T-helper 1 cell treated with Interleukin-12 subunit alpha and Interleukin-12 subunit beta and Interleukin-4 antibody, amounts not matched to agents 30 μg/mL and 1 μg/mL, for 36 hours (primary cell): ENCODE measurements at regions not wholly inside any gene's neighbourhood (a gene's known extent, or its start where the extent isn't known, plus 50 kb on each side); places are given as distances from the start of the nearest gene placed in this dataset.

ENCODE experiments used
- H3K27ac Mint-ChIP-seq: one replicate; pipeline ENCODE4 v1.8.0; 2021; ENCODE audit warnings: mild to moderate bottlenecking, mixed read lengths
- H3K27me3 Mint-ChIP-seq: one replicate; pipeline ENCODE4 v1.8.0; 2021; ENCODE audit warnings: low read depth, mixed read lengths
- H3K36me3 Mint-ChIP-seq: one replicate; pipeline ENCODE4 v1.8.0; 2021; ENCODE audit warnings: low read depth, mixed read lengths
- H3K4me1 Mint-ChIP-seq: one replicate; pipeline ENCODE4 v1.8.0; 2021; ENCODE audit warnings: low read depth, mixed read lengths
- H3K4me3 Mint-ChIP-seq: one replicate; pipeline ENCODE4 v1.8.0; 2021; ENCODE audit warnings: mild to moderate bottlenecking, moderate library complexity, mixed read lengths
- H3K9me3 Mint-ChIP-seq: one replicate; pipeline ENCODE4 v1.8.0; 2021; ENCODE audit warnings: mixed read lengths

- H3K36me3 Mint-ChIP-seq = no peaks in the 10 kb centered on the region
- H3K4me1 Mint-ChIP-seq = no peaks in the 10 kb centered on the region
- H3K27ac Mint-ChIP-seq = no peak overlapping the region
- H3K9me3 Mint-ChIP-seq = peaks cover 16% of the 10 kb centered on the region
- no peaks in the 10 kb centered on the region for H3K27me3 Mint-ChIP-seq
- no peak overlapping the region for H3K4me3 Mint-ChIP-seq
Observed at GRCh38 chr2:81739966-81740365, 1435.4 kb upstream of the LRRTM1 start.

GRCh38 chr2:81734981-81735380, 1430.4 kb upstream of the LRRTM1 start:
- H3K27ac Mint-ChIP-seq = no peak overlapping the region
- no peaks in the 10 kb centered on the region for H3K36me3 Mint-ChIP-seq
- H3K9me3 Mint-ChIP-seq = peaks cover under 1% of the 10 kb centered on the region
- no peak overlapping the region for H3K4me3 Mint-ChIP-seq
- no peaks in the 10 kb centered on the region for H3K4me1 Mint-ChIP-seq
- H3K27me3 Mint-ChIP-seq = no peaks in the 10 kb centered on the region

- Mint-ChIP-seq H3K27me3 (no peaks in the 10 kb centered on the region), H3K9me3 (peaks cover 31% of the 10 kb centered on the region), H3K4me1 (no peaks in the 10 kb centered on the region), H3K36me3 (no peaks in the 10 kb centered on the region), H3K4me3 (no peak overlapping the region), H3K27ac (no peak overlapping the region)
Observed at GRCh38 chr2:81714817-81715216, 1410.3 kb upstream of the LRRTM1 start.

- Mint-ChIP-seq H3K36me3 (no peaks in the 10 kb centered on the region), H3K4me3 (no peak overlapping the region), H3K9me3 (peaks cover 16% of the 10 kb centered on the region)
Observed at GRCh38 chr2:81706856-81707255, 1402.3 kb upstream of the LRRTM1 start.

GRCh38 chr2:81703831-81704230, 1399.3 kb upstream of the LRRTM1 start:
- H3K4me1 Mint-ChIP-seq = no peaks in the 10 kb centered on the region
- no peak overlapping the region for H3K27ac Mint-ChIP-seq
- H3K27me3 Mint-ChIP-seq = no peaks in the 10 kb centered on the region
- no peak overlapping the region for H3K4me3 Mint-ChIP-seq
- H3K9me3 Mint-ChIP-seq = peaks cover 5% of the 10 kb centered on the region
- no peaks in the 10 kb centered on the region for H3K36me3 Mint-ChIP-seq

More at GRCh38 chr2:81706856-81707255, 1402.3 kb upstream of the LRRTM1 start:
- no peaks in the 10 kb centered on the region for H3K4me1 Mint-ChIP-seq
- H3K27me3 Mint-ChIP-seq = no peaks in the 10 kb centered on the region
- H3K27ac Mint-ChIP-seq = no peak overlapping the region

- Mint-ChIP-seq H3K9me3 (peaks cover 14% of the 10 kb centered on the region), H3K27me3 (no peaks in the 10 kb centered on the region), H3K36me3 (no peaks in the 10 kb centered on the region), H3K4me1 (no peaks in the 10 kb centered on the region), H3K4me3 (no peak overlapping the region), H3K27ac (no peak overlapping the region)
Observed at GRCh38 chr2:81692566-81692965, 1388.0 kb upstream of the LRRTM1 start.

- Mint-ChIP-seq H3K27ac (no peak overlapping the region), H3K36me3 (no peaks in the 10 kb centered on the region)
Observed at GRCh38 chr2:81675641-81676040, 1371.1 kb upstream of the LRRTM1 start.

GRCh38 chr2:81672923-81673322, 1368.4 kb upstream of the LRRTM1 start:
- Mint-ChIP-seq H3K4me3 (no peak overlapping the region), H3K27ac (no peak overlapping the region), H3K36me3 (no peaks in the 10 kb centered on the region), H3K9me3 (no peaks in the 10 kb centered on the region), H3K4me1 (no peaks in the 10 kb centered on the region), H3K27me3 (no peaks in the 10 kb centered on the region)

More at GRCh38 chr2:81675641-81676040, 1371.1 kb upstream of the LRRTM1 start:
- H3K27me3 Mint-ChIP-seq = no peaks in the 10 kb centered on the region
- H3K4me1 Mint-ChIP-seq = no peaks in the 10 kb centered on the region
- peaks cover 5% of the 10 kb centered on the region for H3K9me3 Mint-ChIP-seq
- H3K4me3 Mint-ChIP-seq = no peak overlapping the region

GRCh38 chr2:81672516-81672915, 1368.0 kb upstream of the LRRTM1 start:
- no peak overlapping the region for H3K4me3 Mint-ChIP-seq
- no peak overlapping the region for H3K27ac Mint-ChIP-seq
- H3K36me3 Mint-ChIP-seq = no peaks in the 10 kb centered on the region
- H3K9me3 Mint-ChIP-seq = no peaks in the 10 kb centered on the region
- H3K27me3 Mint-ChIP-seq = no peaks in the 10 kb centered on the region
- H3K4me1 Mint-ChIP-seq = no peaks in the 10 kb centered on the region

- Mint-ChIP-seq H3K27ac (no peak overlapping the region), H3K4me3 (no peak overlapping the region), H3K9me3 (no peaks in the 10 kb centered on the region), H3K36me3 (no peaks in the 10 kb centered on the region), H3K4me1 (no peaks in the 10 kb centered on the region), H3K27me3 (no peaks in the 10 kb centered on the region)
Observed at GRCh38 chr2:81670885-81671284, 1366.3 kb upstream of the LRRTM1 start.

- Mint-ChIP-seq H3K4me3 (no peak overlapping the region), H3K27ac (no peak overlapping the region), H3K36me3 (no peaks in the 10 kb centered on the region), H3K9me3 (peaks cover 35% of the 10 kb centered on the region), H3K4me1 (no peaks in the 10 kb centered on the region), H3K27me3 (no peaks in the 10 kb centered on the region)
Observed at GRCh38 chr2:81661081-81661480, 1356.5 kb upstream of the LRRTM1 start.

- peaks cover 31% of the 10 kb centered on the region for H3K9me3 Mint-ChIP-seq
- no peaks in the 10 kb centered on the region for H3K27me3 Mint-ChIP-seq
- H3K4me1 Mint-ChIP-seq = no peaks in the 10 kb centered on the region
- no peak overlapping the region for H3K4me3 Mint-ChIP-seq
- H3K27ac Mint-ChIP-seq = no peak overlapping the region
- H3K36me3 Mint-ChIP-seq = no peaks in the 10 kb centered on the region
Observed at GRCh38 chr2:81658227-81658626, 1353.7 kb upstream of the LRRTM1 start.

GRCh38 chr2:81650048-81650971, 1345.8 kb upstream of the LRRTM1 start:
- Mint-ChIP-seq H3K27me3 (no peaks in the 10 kb centered on the region), H3K9me3 (peaks cover 37% of the 10 kb centered on the region), H3K4me3 (no peak overlapping the region), H3K27ac (no peak overlapping the region), H3K36me3 (no peaks in the 10 kb centered on the region), H3K4me1 (no peaks in the 10 kb centered on the region)

- Mint-ChIP-seq H3K4me1 (no peaks in the 10 kb centered on the region), H3K27me3 (no peaks in the 10 kb centered on the region), H3K27ac (no peak overlapping the region), H3K9me3 (peaks cover 37% of the 10 kb centered on the region), H3K36me3 (no peaks in the 10 kb centered on the region), H3K4me3 (no peak overlapping the region)
Observed at GRCh38 chr2:81648806-81649205, 1344.3 kb upstream of the LRRTM1 start.

GRCh38 chr2:81648370-81648769, 1343.8 kb upstream of the LRRTM1 start:
- peaks cover 37% of the 10 kb centered on the region for H3K9me3 Mint-ChIP-seq
- H3K4me1 Mint-ChIP-seq = no peaks in the 10 kb centered on the region
- H3K4me3 Mint-ChIP-seq = no peak overlapping the region
- no peaks in the 10 kb centered on the region for H3K36me3 Mint-ChIP-seq
- no peaks in the 10 kb centered on the region for H3K27me3 Mint-ChIP-seq
- no peak overlapping the region for H3K27ac Mint-ChIP-seq
